CD14-positive monocyte (primary cell): ENCODE measurements at regions not wholly inside any gene's neighbourhood (a gene's known extent, or its start where the extent isn't known, plus 50 kb on each side); places are given as distances from the start of the nearest gene placed in this dataset.

Experiments
- DNase-seq, 3 donors: peaks; one replicate each; pipeline ENCODE4 v3.0.0-alpha.2; 2011 to 2022
- H2AFZ ChIP-seq: 2 replicates; pipeline ENCODE4 v1.6.0; 2012; ENCODE audit warnings: mild to moderate bottlenecking, low read depth, low read length, inconsistent platforms; ENCODE audit not compliant: insufficient read depth, poor library complexity, severe bottlenecking
- H3K27ac ChIP-seq, 2 donors: 1 replicate in 1 of 2; 2 replicates in 1 of 2; pipeline ENCODE4 v1.5.1; 2012 to 2013; ENCODE audit warnings: low read length in 2 of 2, control low read depth in 1 of 2, inconsistent platforms in 1 of 2, low read depth in 1 of 2, mild to moderate bottlenecking in 1 of 2
- H3K27me3 ChIP-seq, 2 donors: one replicate each; pipeline versions ENCODE4 v1.6.0 to v1.6.1; 2011 to 2013; ENCODE audit warnings: low read length in 2 of 2; ENCODE audit not compliant: control insufficient read depth in 2 of 2, insufficient read depth in 2 of 2
- H3K36me3 ChIP-seq, 2 donors: replicated peaks in 1 of 2; 1 replicate in 1 of 2; 2 replicates in 1 of 2; pipeline versions ENCODE4 v1.5.1 to v1.6.1; 2012 to 2013; ENCODE audit warnings: low read length in 2 of 2, control low read depth in 1 of 2, inconsistent platforms in 1 of 2, mild to moderate bottlenecking in 1 of 2; ENCODE audit not compliant: insufficient read depth in 2 of 2, control insufficient read depth in 1 of 2
- H3K4me1 ChIP-seq, 2 donors: 1 replicate in 1 of 2; 2 replicates in 1 of 2; pipeline versions ENCODE4 v1.5.1 to v1.6.1; 2012 to 2013; ENCODE audit warnings: low read length in 2 of 2, control low read depth in 1 of 2, inconsistent platforms in 1 of 2, mild to moderate bottlenecking in 1 of 2, moderate library complexity in 1 of 2; ENCODE audit not compliant: insufficient read depth in 2 of 2, control insufficient read depth in 1 of 2
- H3K4me2 ChIP-seq: replicated peaks from 2 replicates; pipeline ENCODE3; 2012; ENCODE audit warnings: low read length, moderate library complexity, mild to moderate bottlenecking; ENCODE audit not compliant: poor library complexity, severe bottlenecking; ENCODE audit errors: extremely low read depth
- H3K4me3 ChIP-seq, 3 experiments: fragments of 200-600 bp in 1 of 3; sonication (generic) in 1 of 3; replicated peaks in 1 of 3; 1 replicate in 2 of 3; 2 replicates in 1 of 3; pipeline ENCODE4 v1.5.1; 2011 to 2013; ENCODE audit warnings: low read length in 3 of 3, mild to moderate bottlenecking in 3 of 3, control low read depth in 2 of 3, low read depth in 2 of 3, inconsistent platforms in 1 of 3, moderate library complexity in 1 of 3
- H3K79me2 ChIP-seq: 2 replicates; pipeline ENCODE4 v1.6.0; 2012; ENCODE audit warnings: mild to moderate bottlenecking, control low read depth, inconsistent platforms, low read length, moderate library complexity; ENCODE audit not compliant: insufficient read depth
- H3K9ac ChIP-seq: 2 replicates; pipeline ENCODE4 v1.6.0; 2017; ENCODE audit warnings: low read length, mild to moderate bottlenecking; ENCODE audit not compliant: insufficient read depth, poor library complexity, severe bottlenecking
- H3K9me3 ChIP-seq, 2 donors: replicated peaks in 1 of 2; 1 replicate in 1 of 2; 2 replicates in 1 of 2; pipeline versions ENCODE4 v1.5.1 to v1.6.1; 2012 to 2013; ENCODE audit warnings: low read length in 2 of 2, control low read depth in 1 of 2; ENCODE audit not compliant: control insufficient read depth in 1 of 2, insufficient read depth in 1 of 2
- H4K20me1 ChIP-seq: 2 replicates; pipeline ENCODE4 v1.6.0; 2012; ENCODE audit warnings: mild to moderate bottlenecking, low read length, control low read depth, moderate library complexity; ENCODE audit not compliant: insufficient read depth
- H3K27ac Mint-ChIP-seq, 7 donors: one replicate each; pipeline ENCODE4 v1.8.0; 2020; ENCODE audit warnings: mild to moderate bottlenecking in 7 of 7, mixed read lengths in 7 of 7, moderate library complexity in 6 of 7, inconsistent platforms in 2 of 7
- H3K27me3 Mint-ChIP-seq, 3 donors: one replicate each; pipeline ENCODE4 v1.8.0; 2021 to 2022; ENCODE audit warnings: low read depth in 3 of 3, mild to moderate bottlenecking in 3 of 3, mixed read lengths in 3 of 3, moderate library complexity in 3 of 3, inconsistent platforms in 1 of 3
- H3K36me3 Mint-ChIP-seq, 2 donors: one replicate each; pipeline ENCODE4 v1.8.0; 2020; ENCODE audit warnings: mixed read lengths in 2 of 2, inconsistent platforms in 1 of 2, mild to moderate bottlenecking in 1 of 2
- H3K4me1 Mint-ChIP-seq: one replicate; pipeline ENCODE4 v1.8.0; 2020; ENCODE audit warnings: mild to moderate bottlenecking, mixed read lengths
- H3K4me3 Mint-ChIP-seq, 2 donors: one replicate each; pipeline ENCODE4 v1.8.0; 2020; ENCODE audit warnings: mild to moderate bottlenecking in 2 of 2, mixed read lengths in 2 of 2, moderate library complexity in 1 of 2
- H3K9me3 Mint-ChIP-seq, 7 donors: one replicate each; pipeline ENCODE4 v1.8.0; 2020 to 2022; ENCODE audit warnings: mixed read lengths in 7 of 7, mild to moderate bottlenecking in 6 of 7, moderate library complexity in 6 of 7, inconsistent platforms in 2 of 7
- CTCF ChIP-seq: fragments of 200-600 bp; IDR thresholded peaks from one replicate; pipeline ENCODE4 v1.8.0; 2022; ENCODE audit warnings: antibody characterized with exemption, mild to moderate bottlenecking
- WGBS: methylation state at CpG from one replicate; pipeline ENCODE4 v1.1.5; 2013; ENCODE audit warnings: missing lambda C conversion rate; ENCODE audit not compliant: insufficient coverage; 5-methylcytosine and 5-hydroxymethylcytosine counted together
- intact Hi-C, 2 donors: fragments of 100-400 bp; cut with micrococcal nuclease; formaldehyde crosslinking; loops; one replicate each; pipeline versions ENCODE4 v1.15.0 to v1.15.1; 2023

DNA sequence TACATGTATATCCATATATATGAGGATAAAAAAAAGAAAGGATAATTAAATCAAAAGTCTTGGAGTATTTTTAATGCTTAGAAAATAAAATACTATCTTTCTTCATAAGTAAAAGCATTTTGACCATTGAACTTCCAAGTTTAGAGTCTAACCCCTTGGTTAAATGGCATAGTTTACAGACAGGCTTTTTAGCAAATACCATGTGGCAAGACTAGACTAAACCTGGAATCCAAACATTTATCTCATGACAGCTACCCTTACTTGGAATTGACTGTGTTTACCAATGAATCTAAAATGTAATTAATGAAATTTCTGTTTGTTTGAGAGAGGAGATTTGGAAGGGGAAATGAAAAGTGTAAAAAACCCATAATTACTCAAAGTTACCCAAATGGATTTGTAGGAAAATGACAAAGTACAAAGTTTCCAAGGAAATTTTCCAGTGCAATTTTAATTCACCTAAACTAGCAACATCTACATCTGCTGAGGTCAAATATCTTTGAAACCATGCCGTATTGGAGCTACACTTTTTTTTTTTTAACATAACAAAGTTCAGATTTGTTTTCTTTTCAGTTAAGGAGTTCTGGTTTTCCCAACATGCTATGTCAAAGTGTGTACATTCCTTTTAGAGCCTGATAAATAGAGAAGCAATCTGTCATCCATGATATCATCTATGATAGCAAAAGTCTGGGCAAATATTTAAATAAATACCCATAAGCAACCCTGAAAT is 272.1 kb upstream of the DAB2 start:
- no peak overlapping the region for H3K9ac ChIP-seq
- H3K27ac ChIP-seq = no peak overlapping the region
- H3K4me2 ChIP-seq = no peak overlapping the region
- no peaks in the 10 kb centered on the region for H3K9me3 Mint-ChIP-seq
- H3K4me3 ChIP-seq = no peak overlapping the region
- peaks cover 0 to 2% (median 0%) of the 10 kb centered on the region in 3 donors for H3K27me3 Mint-ChIP-seq
- H3K36me3 Mint-ChIP-seq = no peaks in the 10 kb centered on the region
- intact Hi-C loops = no loop called here
- TF ChIP-seq CTCF = no peak
- DNase-seq = no peak
- no peaks in the 10 kb centered on the region for H4K20me1 ChIP-seq
- no peaks in the 10 kb centered on the region for H3K4me1 Mint-ChIP-seq
- H3K4me3 Mint-ChIP-seq = no peak overlapping the region
- no peaks in the 10 kb centered on the region for H3K36me3 ChIP-seq
- no peaks in the 10 kb centered on the region for H3K9me3 ChIP-seq
- WGBS = no CpG with 5 or more reads among the region's 1 CpG
- no peaks in the 10 kb centered on the region for H3K4me1 ChIP-seq
- no peak overlapping the region for H3K27ac Mint-ChIP-seq
- no peak overlapping the region for H2AFZ ChIP-seq
- H3K27me3 ChIP-seq = no peaks in the 10 kb centered on the region
- no peaks in the 10 kb centered on the region for H3K79me2 ChIP-seq

DNA sequence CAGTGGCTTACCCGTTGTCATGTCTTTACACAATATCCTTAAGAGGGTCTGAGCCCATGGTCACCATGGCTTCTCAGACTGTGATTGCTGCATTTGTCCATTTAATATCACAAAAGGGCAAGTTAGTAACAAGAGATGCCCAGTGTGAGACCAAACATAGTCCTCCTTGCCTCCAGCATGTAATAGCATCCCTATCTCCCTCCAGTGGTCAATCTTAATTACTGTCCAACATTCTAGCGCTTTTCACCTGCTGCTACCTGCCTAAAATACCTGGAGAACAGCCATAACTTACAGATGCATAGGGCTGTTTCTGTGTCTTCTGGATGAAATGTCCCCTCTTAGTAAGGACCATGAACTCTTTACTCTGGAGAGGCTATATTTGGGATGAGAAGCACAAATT is 267.2 kb upstream of the DAB2 start:
- no peaks in the 10 kb centered on the region for H4K20me1 ChIP-seq
- no peak overlapping the region for H3K4me2 ChIP-seq
- no peak overlapping the region for H2AFZ ChIP-seq
- 100% methylated on average over 1 of the region's 2 CpGs for WGBS
- no peak overlapping the region for H3K27ac Mint-ChIP-seq
- no peak for DNase-seq
- H3K36me3 ChIP-seq = no peaks in the 10 kb centered on the region
- H3K9me3 ChIP-seq = peaks cover 0 to 6% of the 10 kb centered on the region in 2 donors
- no peaks in the 10 kb centered on the region for H3K27me3 ChIP-seq
- no peak overlapping the region for H3K9ac ChIP-seq
- no peaks in the 10 kb centered on the region for H3K36me3 Mint-ChIP-seq
- H3K4me3 ChIP-seq = no peak overlapping the region
- no peak overlapping the region for H3K27ac ChIP-seq
- no peaks in the 10 kb centered on the region for H3K79me2 ChIP-seq
- H3K27me3 Mint-ChIP-seq = peaks cover 0 to 2% (median 2%) of the 10 kb centered on the region in 3 donors
- no peaks in the 10 kb centered on the region for H3K4me1 ChIP-seq
- no peak for TF ChIP-seq CTCF
- H3K4me1 Mint-ChIP-seq = no peaks in the 10 kb centered on the region
- H3K4me3 Mint-ChIP-seq = no peak overlapping the region
- intact Hi-C loops = no loop called here
- peaks cover 0 to 10% (median 6%) of the 10 kb centered on the region in 7 donors for H3K9me3 Mint-ChIP-seq
